ENCODE measurements at regions not wholly inside any gene's neighbourhood (a gene's known extent, or its start where the extent isn't known, plus 50 kb on each side); places are given as distances from the start of the nearest gene placed in this dataset.

- TF ChIP-seq ZNF274 (IDR thresholded peaks at IDR 0.05; ENCODE audit: low read depth, low read length) (no peak), YY1 (IDR thresholded peaks at IDR 0.05; ENCODE audit: insufficient read depth, insufficient read length) (no peak), SUZ12 (IDR thresholded peaks at IDR 0.05; ENCODE audit: extremely low read depth, insufficient read depth, insufficient read length) (no peak)
Observed at GRCh38 chr9:38138276-38138675, 69.2 kb upstream of the SHB start.
